NCI-H82 treated with DMSO at 0.1 percent for 48 hours (cell line): ENCODE measurements at regions not wholly inside any gene's neighbourhood (a gene's known extent, or its start where the extent isn't known, plus 50 kb on each side); places are given as distances from the start of the nearest gene placed in this dataset.
"Not testable (repeated sequence)": the region's sequence is repeated elsewhere in the genome, so short reads cannot be mapped to it uniquely, and the experiment has no call there.

Source experiments
- DNase-seq: peaks from one replicate; lab custom pipeline; 2025; ENCODE audit not compliant: unreplicated experiment; lab: John Stamatoyannopoulos, UW

GRCh38 chrX:145881175-145881995, 63.8 kb downstream of the SLITRK2 start:
- no peak for DNase-seq

- no peak for DNase-seq
Observed at GRCh38 chrX:145886469-145886868, 68.8 kb downstream of the SLITRK2 start.

- DNase-seq = no peak
Observed at GRCh38 chrX:145910017-145910416, 92.4 kb downstream of the SLITRK2 start.

GRCh38 chrX:145919400-145919799, 101.8 kb downstream of the SLITRK2 start:
- DNase-seq = no peak

GRCh38 chrX:145923376-145923775, 105.7 kb downstream of the SLITRK2 start:
- DNase-seq = no peak

- no peak for DNase-seq
Observed at GRCh38 chrX:145936769-145937168, 119.1 kb downstream of the SLITRK2 start.

- no peak for DNase-seq
Observed at GRCh38 chrX:145949056-145949455, 131.4 kb downstream of the SLITRK2 start.

- DNase-seq = no peak
Observed at GRCh38 chrX:145953628-145954027, 136.0 kb downstream of the SLITRK2 start.

- DNase-seq = no peak
Observed at GRCh38 chrX:145990051-145990450, 172.4 kb downstream of the SLITRK2 start.

GRCh38 chrX:146006637-146007036, 189.0 kb downstream of the SLITRK2 start:
- no peak for DNase-seq

GRCh38 chrX:146036000-146036399, 218.4 kb downstream of the SLITRK2 start:
- no peak for DNase-seq

- DNase-seq = no peak
Observed at GRCh38 chrX:146041741-146042140, 224.1 kb downstream of the SLITRK2 start.

GRCh38 chrX:146046011-146046715, 228.5 kb downstream of the SLITRK2 start:
- not testable (repeated sequence) for DNase-seq

GRCh38 chrX:146049568-146049967, 231.9 kb downstream of the SLITRK2 start:
- not testable (repeated sequence) for DNase-seq

GRCh38 chrX:146054311-146054710, 236.7 kb downstream of the SLITRK2 start:
- no peak for DNase-seq

GRCh38 chrX:146055733-146056132, 238.1 kb downstream of the SLITRK2 start:
- no peak for DNase-seq

GRCh38 chrX:146056511-146057081, 239.0 kb downstream of the SLITRK2 start:
- DNase-seq = no peak

GRCh38 chrX:146064156-146064555, 246.5 kb downstream of the SLITRK2 start:
- no peak for DNase-seq

GRCh38 chrX:146090732-146091131, 273.1 kb downstream of the SLITRK2 start:
- no peak for DNase-seq

GRCh38 chrX:146109362-146109761, 291.7 kb downstream of the SLITRK2 start:
- DNase-seq = no peak

- not testable (repeated sequence) for DNase-seq
Observed at GRCh38 chrX:146119074-146119473, 301.4 kb downstream of the SLITRK2 start.

- DNase-seq = no peak
Observed at GRCh38 chrX:146127617-146128016, 310.0 kb downstream of the SLITRK2 start.
